Stomach (tissue), 4 donors: ENCODE measurements at regions not wholly inside any gene's neighbourhood (a gene's known extent, or its start where the extent isn't known, plus 50 kb on each side); places are given as distances from the start of the nearest gene placed in this dataset.

Source experiments
- EP300 ChIP-seq: sonication (generic); formaldehyde crosslinking; IDR thresholded peaks from one replicate; pipeline ENCODE4 v1.6.1; 2017; ENCODE audit warnings: antibody characterized with exemption
- POLR2A ChIP-seq, 4 donors: fragments of 450-650 bp; IDR thresholded peaks; one replicate each; pipeline ENCODE4 v1.6.1; 2016; ENCODE audit warnings: antibody characterized with exemption in 4 of 4, control low read depth in 2 of 4, mild to moderate bottlenecking in 1 of 4, moderate library complexity in 1 of 4
- POLR2AphosphoS5 ChIP-seq, 3 donors: sonication (generic); formaldehyde crosslinking; IDR thresholded peaks; one replicate each; pipeline ENCODE4 v1.6.1; 2016; ENCODE audit warnings: antibody characterized with exemption in 3 of 3
- TF ChIP-seq, protein P1 (sequence below), 7 experiments: fragments of 450-650 bp in 4 of 7; fragments of 200-600 bp in 3 of 7; sonication (generic) in 3 of 7; IDR thresholded peaks; one replicate each; pipeline ENCODE4 v1.5.1; 2016 to 2019; ENCODE audit warnings: antibody characterized with exemption in 7 of 7, control low read depth in 2 of 7, mild to moderate bottlenecking in 1 of 7

DNA sequence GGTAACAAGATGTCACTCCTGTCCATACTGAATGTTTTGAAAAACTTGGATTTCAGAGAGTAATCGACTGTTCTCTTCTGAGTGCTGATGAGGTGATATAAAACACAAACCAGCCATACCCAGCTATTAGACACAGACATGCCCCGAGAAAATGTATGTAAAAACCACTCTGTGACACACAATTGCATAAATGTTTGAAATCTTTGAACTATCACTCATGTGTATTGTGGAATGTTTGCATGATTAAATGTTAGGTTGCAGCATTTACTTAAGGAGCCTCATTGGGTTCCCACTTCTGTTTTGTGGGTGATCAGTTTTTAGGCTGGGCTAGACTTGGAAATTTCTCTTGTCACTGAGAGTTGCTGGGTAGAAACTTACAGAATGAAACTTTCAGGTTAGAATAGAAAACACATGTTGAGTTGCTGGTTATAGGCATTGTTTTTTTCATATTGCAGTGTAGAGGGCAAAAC is 270.4 kb upstream of the B3GALT2 start:
- TF ChIP-seq POLR2AphosphoS5 (IDR thresholded peaks at IDR 0.05) (no peak), POLR2A (IDR thresholded peaks at IDR 0.05) (no peak), EP300 (no peak)
- TF ChIP-seq, protein P1, sequence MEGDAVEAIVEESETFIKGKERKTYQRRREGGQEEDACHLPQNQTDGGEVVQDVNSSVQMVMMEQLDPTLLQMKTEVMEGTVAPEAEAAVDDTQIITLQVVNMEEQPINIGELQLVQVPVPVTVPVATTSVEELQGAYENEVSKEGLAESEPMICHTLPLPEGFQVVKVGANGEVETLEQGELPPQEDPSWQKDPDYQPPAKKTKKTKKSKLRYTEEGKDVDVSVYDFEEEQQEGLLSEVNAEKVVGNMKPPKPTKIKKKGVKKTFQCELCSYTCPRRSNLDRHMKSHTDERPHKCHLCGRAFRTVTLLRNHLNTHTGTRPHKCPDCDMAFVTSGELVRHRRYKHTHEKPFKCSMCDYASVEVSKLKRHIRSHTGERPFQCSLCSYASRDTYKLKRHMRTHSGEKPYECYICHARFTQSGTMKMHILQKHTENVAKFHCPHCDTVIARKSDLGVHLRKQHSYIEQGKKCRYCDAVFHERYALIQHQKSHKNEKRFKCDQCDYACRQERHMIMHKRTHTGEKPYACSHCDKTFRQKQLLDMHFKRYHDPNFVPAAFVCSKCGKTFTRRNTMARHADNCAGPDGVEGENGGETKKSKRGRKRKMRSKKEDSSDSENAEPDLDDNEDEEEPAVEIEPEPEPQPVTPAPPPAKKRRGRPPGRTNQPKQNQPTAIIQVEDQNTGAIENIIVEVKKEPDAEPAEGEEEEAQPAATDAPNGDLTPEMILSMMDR (IDR thresholded peaks at IDR 0.05) = no peak
